ENCODE measurements at regions not wholly inside any gene's neighbourhood (a gene's known extent, or its start where the extent isn't known, plus 50 kb on each side); places are given as distances from the start of the nearest gene placed in this dataset.
"Not testable (repeated sequence)": the region's sequence is repeated elsewhere in the genome, so short reads cannot be mapped to it uniquely, and the experiment has no call there.

DNA sequence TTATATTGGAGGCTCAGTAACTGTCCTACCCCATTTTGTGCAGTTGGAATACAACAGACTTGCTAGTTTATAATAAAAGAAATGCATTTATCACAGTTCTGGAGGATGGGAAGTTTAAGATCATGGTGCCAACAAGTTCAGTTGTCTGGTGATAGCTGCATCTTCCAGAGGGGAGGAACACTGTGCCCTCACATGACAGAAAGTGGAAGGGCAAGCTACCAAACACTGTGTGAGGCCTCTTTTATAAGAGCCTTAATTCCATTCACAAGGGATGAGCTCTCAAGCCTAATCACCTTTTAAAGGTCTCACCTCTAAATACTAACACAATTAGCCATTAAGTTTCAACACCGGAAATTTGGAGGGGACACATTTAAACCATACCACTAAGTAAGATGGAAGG lies 1073.9 kb downstream of the PLOD2 start:
- DNase-seq (ENCODE audit: extremely low spot score, unreplicated experiment), result no peak
- H3K9me3 Mint-ChIP-seq, result no peaks in the 10 kb centered on the region
- no peaks in the 10 kb centered on the region for H3K36me3 Mint-ChIP-seq
- no peak for TF ChIP-seq CTCF (conservative IDR thresholded peaks at IDR 0.05)
- H3K4me3 Mint-ChIP-seq, result no peak overlapping the region
- no peaks in the 10 kb centered on the region for H3K4me1 Mint-ChIP-seq (ENCODE audit: unreplicated experiment)
- no peak overlapping the region for H3K27ac Mint-ChIP-seq
- no peaks in the 10 kb centered on the region for H3K27me3 Mint-ChIP-seq

- DNase-seq (ENCODE audit: extremely low spot score, unreplicated experiment), result no peak
- no peak for TF ChIP-seq CTCF (conservative IDR thresholded peaks at IDR 0.05)
- Mint-ChIP-seq H3K27me3 (no peaks in the 10 kb centered on the region), H3K4me1 (ENCODE audit: unreplicated experiment) (no peaks in the 10 kb centered on the region), H3K9me3 (no peaks in the 10 kb centered on the region), H3K4me3 (no peak overlapping the region), H3K36me3 (no peaks in the 10 kb centered on the region), H3K27ac (no peak overlapping the region)
These were observed 1072.1 kb downstream of the PLOD2 start for GRCh38 chr3:145088917-145089316.

GRCh38 chr3:145089337-145089736 lies 1071.6 kb downstream of the PLOD2 start:
- Mint-ChIP-seq H3K36me3 (no peaks in the 10 kb centered on the region), H3K27me3 (no peaks in the 10 kb centered on the region), H3K27ac (no peak overlapping the region), H3K4me3 (no peak overlapping the region), H3K4me1 (ENCODE audit: unreplicated experiment) (no peaks in the 10 kb centered on the region), H3K9me3 (no peaks in the 10 kb centered on the region)
- TF ChIP-seq CTCF (conservative IDR thresholded peaks at IDR 0.05), result no peak
- DNase-seq (ENCODE audit: extremely low spot score, unreplicated experiment), result no peak

DNA sequence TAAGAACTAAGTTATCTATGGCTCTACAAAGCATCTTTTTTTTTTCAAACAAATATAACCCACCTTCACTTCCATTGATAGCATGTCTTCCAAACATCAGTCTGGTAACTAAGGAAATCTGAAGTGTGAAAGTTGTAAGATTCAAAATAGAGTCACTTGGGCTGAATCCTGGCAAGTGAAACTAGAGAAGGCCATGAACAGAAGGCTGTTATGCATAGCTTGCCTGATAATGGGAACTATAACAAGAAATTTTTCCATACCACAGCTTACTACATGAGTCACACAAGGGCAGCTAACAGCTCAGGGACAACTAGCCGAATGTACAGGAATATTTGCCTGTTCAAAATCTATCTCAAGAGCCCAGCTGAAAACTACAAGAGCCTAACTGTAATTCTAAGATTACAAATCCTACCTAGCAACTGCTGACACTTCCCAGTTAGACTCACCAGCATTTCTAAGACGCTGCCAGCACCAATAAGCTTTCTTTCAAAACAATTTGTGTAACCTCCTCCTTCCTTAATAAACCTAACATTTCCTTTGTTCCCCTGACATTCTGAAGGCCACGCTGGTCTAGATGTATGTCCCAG lies 1066.5 kb downstream of the PLOD2 start:
- H3K4me1 Mint-ChIP-seq (ENCODE audit: unreplicated experiment), result no peaks in the 10 kb centered on the region
- H3K9me3 Mint-ChIP-seq, result no peaks in the 10 kb centered on the region
- no peak for DNase-seq (ENCODE audit: extremely low spot score, unreplicated experiment)
- H3K4me3 Mint-ChIP-seq, result no peak overlapping the region
- TF ChIP-seq CTCF (conservative IDR thresholded peaks at IDR 0.05), result no peak
- H3K27ac Mint-ChIP-seq, result no peak overlapping the region
- H3K27me3 Mint-ChIP-seq, result no peaks in the 10 kb centered on the region
- H3K36me3 Mint-ChIP-seq, result no peaks in the 10 kb centered on the region

- DNase-seq (ENCODE audit: extremely low spot score, unreplicated experiment); H3K4me1 Mint-ChIP-seq (ENCODE audit: unreplicated experiment); H3K36me3 Mint-ChIP-seq; H3K4me3 Mint-ChIP-seq; H3K27me3 Mint-ChIP-seq; H3K27ac Mint-ChIP-seq; H3K9me3 Mint-ChIP-seq: not testable (repeated sequence)
These were observed 1049.8 kb downstream of the PLOD2 start for GRCh38 chr3:145111141-145111540.

GRCh38 chr3:145116769-145117168 lies 1044.2 kb downstream of the PLOD2 start:
- no peak for TF ChIP-seq CTCF (conservative IDR thresholded peaks at IDR 0.05)
- Mint-ChIP-seq H3K36me3 (no peaks in the 10 kb centered on the region), H3K27me3 (no peaks in the 10 kb centered on the region), H3K4me3 (no peak overlapping the region), H3K27ac (no peak overlapping the region), H3K4me1 (ENCODE audit: unreplicated experiment) (no peaks in the 10 kb centered on the region), H3K9me3 (no peaks in the 10 kb centered on the region)
- DNase-seq (ENCODE audit: extremely low spot score, unreplicated experiment), result no peak
